GM18867 (cell line): ENCODE measurements at regions not wholly inside any gene's neighbourhood (a gene's known extent, or its start where the extent isn't known, plus 50 kb on each side); places are given as distances from the start of the nearest gene placed in this dataset.
A peak's percentile ranks its signal among the peaks of the same experiment; 100 is the strongest.

Experiments used
- ATAC-seq: cut with Tn5 transposase; IDR thresholded peaks from one replicate; pipeline ENCODE4 v1.9.1; 2021; ENCODE audit warnings: mild to moderate bottlenecking, moderate library complexity; ENCODE audit not compliant: unreplicated experiment

DNA sequence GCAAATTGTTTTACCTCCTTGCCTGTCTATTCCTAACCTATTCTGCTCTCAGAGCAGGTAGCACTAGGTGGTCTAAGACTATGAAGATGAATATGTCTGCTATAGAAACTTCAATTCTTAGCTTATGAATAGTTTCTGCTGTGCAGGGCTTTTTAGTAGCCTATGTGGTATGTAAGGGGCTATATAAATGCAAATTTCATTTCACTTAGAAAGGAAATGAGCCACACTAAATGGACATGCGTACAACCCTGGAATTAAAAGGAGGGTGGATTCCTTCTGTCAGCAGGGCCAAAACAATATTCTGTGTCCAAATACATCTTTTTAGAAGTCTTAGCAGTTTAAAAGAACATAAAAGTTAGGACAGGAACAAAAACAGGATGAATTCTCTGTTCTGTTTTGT is 163.9 kb upstream of the GEMIN8 start:
- ATAC-seq, result no peak

- no peak for ATAC-seq
Observed at GRCh38 chrX:14173873-14174272, 144.2 kb upstream of the GEMIN8 start.

- no peak for ATAC-seq
Observed at GRCh38 chrX:14164828-14165227, 135.1 kb upstream of the GEMIN8 start.

- ATAC-seq, result no peak
Observed at GRCh38 chrX:14125462-14125861, 95.8 kb upstream of the GEMIN8 start.

DNA sequence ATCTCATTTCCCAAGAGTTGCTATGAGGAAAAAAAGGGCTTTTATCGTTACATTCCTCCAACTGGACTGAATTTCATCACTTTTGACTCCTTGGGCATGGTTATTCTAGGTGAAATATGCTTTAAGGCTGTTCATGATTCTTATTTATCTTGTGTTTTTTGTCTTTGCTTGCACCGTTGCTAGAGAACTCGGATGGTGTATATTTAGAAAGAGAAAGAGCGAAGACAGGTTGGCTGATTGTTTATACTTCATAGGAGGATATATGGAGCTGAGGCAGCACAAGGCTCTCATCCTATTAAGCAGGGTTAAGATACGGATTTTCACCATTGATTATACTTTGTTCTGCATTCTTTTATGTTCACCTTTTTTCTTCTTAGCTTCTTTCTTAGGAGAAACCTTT is 94.9 kb upstream of the GEMIN8 start:
- no peak for ATAC-seq

DNA sequence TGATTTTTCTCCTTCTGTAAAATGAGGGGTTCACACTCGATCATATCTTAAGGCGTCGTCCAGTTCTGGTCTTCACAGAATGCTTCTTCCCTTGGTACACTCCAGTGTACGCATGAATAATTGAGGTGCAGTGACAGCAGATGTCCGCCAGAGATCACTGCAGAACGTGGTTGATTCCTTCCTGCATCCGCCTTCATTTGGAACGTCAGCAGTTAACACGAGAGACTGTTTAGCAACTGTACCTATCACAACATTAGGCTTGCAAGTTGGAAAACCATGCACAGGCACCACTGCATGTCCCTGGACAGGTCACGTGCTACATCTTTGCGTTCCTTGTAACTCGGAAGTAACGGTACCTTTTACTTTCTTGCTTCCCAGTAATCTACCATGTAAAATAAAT is 66.0 kb upstream of the GEMIN8 start:
- peak; percentile 99 for ATAC-seq

- ATAC-seq, result no peak
Observed at GRCh38 chrX:14094191-14094590, 64.5 kb upstream of the GEMIN8 start.

- no peak for ATAC-seq
Observed at GRCh38 chrX:14084466-14084865, 54.8 kb upstream of the GEMIN8 start.

- ATAC-seq, result no peak
Observed at GRCh38 chrX:14083783-14084182, 54.1 kb upstream of the GEMIN8 start.

DNA sequence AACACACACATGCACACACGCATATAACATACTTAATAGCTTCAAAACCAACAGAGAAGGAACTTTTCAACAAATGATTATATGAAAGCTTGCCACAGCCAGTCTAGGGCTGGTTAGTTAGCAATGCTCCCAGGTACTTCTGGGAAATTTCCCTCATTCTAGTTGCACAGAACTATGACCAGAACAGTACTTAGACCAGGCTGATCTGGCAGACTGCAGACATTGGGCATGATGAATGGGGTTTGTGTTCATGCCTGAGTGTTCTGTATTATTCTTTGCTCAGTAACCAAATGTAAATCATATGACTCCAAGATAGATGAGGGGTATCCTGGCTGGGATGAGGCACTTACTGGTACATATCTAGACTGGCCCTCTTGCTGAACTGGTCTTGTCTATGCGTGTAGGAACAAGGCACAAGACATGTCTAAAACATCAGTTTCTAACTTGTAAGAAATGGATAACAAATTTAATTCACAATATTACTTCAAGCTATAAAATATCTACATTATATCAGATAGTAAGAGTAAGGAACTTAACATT is 50.3 kb upstream of the GEMIN8 start:
- ATAC-seq, result no peak
